UCSD-AML1 (cell line): ENCODE measurements at regions not wholly inside any gene's neighbourhood (a gene's known extent, or its start where the extent isn't known, plus 50 kb on each side); places are given as distances from the start of the nearest gene placed in this dataset.
"Not testable (repeated sequence)": the region's sequence is repeated elsewhere in the genome, so short reads cannot be mapped to it uniquely, and the experiment has no call there.

ENCODE experiments used
- DNase-seq: peaks from one replicate; lab custom pipeline; 2025; ENCODE audit not compliant: unreplicated experiment; lab: John Stamatoyannopoulos, UW

DNA sequence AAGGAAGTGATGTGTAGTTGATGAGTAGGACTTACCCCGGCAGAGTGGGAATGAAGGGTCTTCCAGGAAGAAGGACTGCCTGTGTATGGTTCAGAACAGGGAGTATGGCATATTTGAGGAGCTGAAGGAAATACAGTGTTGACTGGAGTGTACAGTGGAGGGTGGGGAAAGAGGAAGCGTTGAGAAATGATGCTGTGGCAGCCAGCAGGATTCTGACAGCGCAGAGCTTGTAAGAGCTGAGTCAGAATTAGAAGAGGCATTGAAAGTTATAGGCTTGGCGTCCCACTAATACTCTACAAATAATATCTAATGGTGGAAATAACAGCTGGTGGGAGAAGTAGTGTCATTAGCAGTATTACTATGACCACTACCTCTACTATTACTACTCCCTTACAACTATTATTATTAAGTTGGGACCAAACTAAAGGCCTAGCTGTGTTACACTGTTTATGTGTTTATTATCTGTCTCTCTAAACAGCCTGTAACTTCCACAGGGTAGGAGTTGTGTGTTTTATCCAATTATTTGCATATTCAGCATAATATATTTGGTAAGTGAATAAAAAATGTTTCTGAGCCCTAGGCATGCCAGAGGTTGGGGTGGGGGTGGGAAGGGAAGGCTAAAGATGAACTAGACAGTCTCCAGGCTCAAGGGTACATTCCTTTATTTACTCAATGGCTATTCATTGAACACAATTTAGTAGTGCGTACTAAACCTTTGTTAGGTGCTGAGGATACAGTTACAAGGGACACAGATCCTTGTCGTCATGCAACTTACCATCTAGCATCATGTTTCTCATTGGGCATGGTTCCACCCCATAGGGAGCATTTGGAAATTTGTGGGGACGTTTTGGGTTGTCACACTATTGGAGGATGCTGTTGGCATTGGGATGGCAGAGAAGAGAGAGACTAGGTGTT is 428.8 kb upstream of the ONECUT1 start:
- no peak for DNase-seq

DNA sequence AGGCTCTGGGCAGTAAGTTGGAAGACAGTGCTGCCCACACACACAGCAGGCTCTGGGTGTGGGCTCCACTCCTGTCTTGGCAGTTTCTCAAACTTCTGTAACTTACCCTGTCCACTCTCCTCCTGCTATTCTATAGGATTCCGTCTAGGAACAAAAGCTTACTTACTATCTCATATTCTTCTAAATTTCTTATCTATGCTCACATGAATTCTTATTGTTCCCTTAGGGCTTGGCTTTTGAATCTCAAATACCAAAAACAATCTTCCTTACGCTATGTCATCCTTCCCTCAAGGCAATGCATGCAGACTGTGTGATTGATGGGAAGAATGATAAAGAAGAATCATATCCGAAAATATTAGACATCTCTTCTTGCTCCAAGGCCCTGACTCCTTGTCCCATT is 425.9 kb upstream of the ONECUT1 start:
- DNase-seq: no peak

DNA sequence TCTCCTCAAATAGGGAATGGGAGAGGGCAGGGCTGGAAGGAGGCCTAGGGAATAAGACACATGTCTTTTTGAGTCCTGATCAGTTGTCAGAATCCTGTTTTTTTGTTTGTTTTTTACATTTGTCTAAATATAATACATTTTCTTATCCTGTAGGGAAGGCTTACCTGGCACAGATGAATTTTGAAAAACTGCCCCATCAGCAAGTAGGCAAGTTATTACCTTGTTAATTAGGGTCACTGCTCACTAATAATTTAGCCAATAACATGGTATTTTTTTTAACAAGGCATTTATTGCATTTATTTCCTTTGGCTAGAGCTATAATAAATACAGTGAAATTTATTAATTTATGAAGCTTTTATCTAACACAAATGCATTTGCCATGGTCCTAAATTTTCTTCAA is 423.2 kb upstream of the ONECUT1 start:
- DNase-seq: no peak

DNA sequence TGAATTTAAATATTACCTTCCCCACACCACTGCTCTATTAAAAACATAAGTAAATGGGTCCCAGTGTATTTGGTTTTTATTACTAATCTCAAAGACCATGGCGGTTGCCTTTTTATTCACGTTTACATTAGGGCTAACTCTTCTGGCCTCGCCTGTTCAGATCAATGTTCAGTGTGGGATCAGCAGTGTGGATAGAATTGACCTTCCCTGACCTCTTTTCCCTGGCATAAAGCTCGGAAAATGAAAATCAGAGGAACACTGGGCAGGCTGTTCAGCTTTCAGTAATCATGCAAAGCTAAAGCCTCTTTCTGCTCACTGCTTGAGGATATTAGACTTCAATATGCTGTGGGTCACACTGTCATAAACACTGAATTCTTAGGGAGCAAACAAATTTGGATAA is 422.6 kb upstream of the ONECUT1 start:
- no peak for DNase-seq

DNA sequence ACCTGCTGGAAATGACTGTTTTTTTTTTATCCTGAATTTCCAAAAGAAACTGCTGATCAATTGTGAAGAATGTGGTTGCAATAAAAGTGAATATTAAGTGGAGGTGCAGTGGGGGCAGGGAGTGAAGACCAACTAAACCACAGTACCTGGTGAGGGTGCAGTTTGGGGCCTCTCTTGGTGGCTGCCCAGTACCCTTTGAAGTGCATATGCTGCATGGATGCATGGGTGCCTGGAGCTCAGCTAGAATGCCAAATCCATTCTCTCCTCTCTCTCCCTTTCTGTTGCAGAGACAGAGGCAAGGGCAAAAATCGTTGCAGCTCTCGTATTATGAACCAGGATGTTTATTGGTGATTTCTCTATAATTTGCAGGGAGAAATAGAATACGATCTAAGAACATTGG is 420.5 kb upstream of the ONECUT1 start:
- DNase-seq: no peak

DNA sequence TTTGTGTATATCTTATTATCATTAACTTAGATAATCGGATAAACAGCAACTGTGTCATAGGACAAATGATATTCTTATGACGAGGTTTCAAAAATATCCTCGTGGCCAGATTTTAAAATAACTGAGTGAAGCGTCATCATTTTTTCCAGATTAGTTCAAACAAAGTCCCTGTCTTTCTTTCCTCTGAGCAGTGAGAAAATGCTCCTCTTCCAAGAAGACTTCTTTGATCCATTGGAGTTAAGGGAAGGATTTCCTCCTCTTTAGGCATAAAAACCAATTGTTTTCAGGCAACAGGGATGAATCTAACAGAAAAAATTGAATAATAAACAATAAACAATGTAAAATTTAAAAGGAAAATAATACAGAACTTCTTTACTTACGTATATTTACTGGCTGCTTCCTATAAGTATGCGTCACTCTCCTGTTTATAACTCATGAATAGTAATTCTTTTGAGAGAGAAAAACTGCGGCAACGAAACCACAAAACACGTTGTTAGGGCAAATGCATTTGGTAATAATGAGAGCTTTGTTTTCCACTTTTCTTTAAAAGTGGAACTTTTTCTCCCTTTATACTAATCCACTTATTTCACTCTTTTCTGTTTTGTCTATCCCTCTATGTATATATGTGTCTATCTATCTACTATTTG is 419.4 kb upstream of the ONECUT1 start:
- no peak for DNase-seq

DNA sequence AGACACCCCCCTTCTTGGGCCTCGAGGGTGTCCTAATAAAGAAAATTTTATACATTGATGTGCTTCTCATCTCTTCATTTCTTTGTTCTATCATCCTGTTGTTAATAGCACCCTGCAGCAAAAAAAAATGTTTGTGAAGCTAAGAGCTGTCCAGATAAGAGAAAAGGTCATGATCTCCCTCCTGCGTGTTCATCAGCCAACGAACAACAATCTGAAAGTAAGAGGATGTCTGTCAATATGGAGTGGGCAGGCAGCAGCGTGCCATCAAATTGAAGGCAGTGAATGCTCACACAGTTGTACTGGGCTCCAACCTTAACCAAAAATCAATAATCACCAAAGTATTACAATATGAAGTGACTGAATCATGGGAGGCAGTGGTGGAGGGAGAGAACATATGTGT is 418.6 kb upstream of the ONECUT1 start:
- no peak for DNase-seq

DNA sequence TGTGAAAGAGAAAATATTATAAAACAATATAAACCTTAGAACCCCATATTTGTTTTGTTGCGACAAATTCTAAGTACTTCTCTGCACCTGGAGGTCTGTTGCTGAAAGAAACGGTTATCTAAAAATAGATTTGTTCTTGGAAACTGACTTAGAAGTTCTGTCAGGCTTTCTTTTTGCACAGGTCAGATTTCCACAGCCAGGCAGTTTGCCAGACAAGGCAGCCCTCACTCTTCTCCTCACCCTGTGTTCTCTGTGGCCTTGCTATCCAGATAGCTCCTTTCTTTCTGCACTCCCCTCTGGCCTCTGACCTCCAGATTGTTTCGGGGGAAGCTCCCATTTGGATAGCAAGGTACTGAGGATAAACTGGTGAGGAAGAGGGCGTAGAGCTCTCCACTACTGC is 413.3 kb upstream of the ONECUT1 start:
- DNase-seq: no peak

DNA sequence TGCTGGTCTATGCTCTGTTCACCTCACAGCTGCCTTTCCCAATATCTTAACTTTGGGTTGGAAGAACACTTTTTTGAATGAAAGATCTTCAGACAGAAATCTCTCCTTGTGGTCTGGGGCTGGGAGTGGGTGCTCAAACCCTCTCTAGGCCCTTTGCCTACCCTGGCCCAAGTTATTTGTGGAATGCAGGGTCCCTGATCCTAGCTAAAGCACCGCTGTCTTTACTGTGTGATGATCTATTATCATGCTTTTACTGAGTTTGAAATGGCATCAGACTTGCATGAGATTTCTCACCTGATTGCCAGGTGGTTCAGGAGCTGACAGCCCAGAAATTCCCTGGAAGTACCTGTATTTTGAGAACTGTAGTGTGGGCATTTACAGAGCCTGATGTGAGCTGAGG is 412.7 kb upstream of the ONECUT1 start:
- DNase-seq: no peak

DNA sequence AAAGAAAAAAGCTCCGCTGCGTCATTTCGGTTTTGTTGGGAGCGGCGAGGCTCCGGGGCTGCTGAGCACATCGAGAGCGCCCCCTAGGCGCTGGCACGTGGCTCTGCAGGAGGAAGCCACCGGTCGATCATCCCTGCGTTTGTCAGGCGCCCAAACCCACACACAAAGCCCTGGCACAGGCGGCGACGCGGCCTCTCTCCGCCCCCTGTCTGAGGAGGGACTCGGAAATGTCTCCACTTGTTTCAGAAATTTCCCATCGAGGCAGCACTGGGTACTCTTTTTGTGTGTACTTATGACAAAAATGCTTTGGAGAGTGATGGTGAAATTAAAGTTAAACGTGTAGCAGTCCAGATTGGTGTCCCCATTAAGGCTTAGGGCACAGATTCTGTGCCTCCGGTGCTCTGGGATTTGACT is 407.3 kb upstream of the ONECUT1 start:
- peak; percentile 52 for DNase-seq

DNA sequence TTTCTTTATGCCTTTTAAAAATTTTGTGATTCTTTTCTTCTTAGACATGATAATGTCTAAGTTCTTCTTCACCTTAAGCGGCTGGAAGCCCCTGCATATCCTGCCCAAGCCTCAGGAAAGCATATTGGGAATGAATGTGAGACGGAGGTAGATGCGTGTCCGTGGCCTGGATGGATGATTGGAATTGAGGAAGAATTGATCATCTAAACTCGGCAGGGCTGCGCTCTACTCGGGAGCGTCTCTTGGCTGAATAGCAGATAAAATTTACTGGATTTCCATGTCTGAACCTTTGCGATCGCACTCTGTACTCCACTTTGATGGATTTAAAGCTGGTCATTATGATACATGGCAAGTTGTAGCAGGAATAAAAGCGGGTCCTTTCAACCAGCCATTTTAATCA is 406.7 kb upstream of the ONECUT1 start:
- no peak for DNase-seq

DNA sequence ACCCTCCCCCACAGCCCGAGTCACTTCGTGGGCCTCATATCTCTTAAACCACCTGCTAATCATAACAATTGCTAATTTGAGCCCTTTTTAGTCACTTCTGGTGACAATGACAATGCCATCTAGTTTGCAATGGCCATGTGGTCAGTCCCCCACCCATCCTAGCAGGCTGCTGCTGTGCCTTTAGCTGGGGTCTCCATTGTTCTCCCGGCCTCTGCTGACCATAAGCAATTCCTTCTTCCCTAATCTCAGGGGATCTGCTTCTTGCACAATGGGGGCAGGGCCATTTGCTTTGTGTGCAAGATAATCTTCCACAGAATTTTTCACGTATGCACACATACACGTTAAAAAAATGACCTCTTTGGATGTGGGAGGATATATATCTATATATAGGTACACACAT is 406.1 kb upstream of the ONECUT1 start:
- no peak for DNase-seq

DNA sequence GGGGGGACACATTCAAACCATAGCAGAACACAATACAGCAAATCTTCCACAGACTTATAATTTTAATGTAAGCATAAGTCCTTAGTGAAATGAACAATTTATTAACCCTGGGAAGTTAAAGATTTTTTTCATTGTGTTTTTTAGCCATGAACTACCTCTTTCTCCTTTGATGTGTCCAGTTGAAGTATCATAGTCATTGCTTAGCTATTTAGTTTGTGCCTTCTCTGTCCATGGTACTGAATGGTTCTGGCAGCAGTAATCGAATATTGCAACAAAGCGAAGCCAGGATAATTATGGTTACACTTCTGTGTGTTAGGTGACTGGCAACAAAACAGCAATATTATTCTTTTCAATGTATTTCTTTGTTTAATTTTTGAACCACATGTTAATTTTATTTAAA is 403.0 kb upstream of the ONECUT1 start:
- DNase-seq: no peak

DNA sequence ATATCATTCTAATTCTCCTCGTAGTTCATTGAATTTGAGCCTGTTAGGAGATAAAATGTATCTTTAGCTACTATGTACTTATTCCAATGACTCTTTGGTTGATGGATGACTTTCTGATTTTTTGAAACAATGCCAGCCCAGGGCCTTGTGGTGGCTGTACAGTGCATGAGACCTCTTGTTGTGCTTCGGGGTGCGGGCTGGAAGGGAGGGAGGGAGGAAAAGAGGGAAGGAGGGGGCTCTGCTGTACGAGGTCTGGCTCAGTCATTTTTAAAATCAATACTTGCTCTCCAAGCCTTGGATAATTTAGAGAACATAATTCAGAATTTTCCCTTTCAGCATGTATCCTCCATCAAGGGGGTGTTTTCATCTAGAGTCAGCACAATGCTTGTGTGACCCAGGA is 399.7 kb upstream of the ONECUT1 start:
- no peak for DNase-seq

DNA sequence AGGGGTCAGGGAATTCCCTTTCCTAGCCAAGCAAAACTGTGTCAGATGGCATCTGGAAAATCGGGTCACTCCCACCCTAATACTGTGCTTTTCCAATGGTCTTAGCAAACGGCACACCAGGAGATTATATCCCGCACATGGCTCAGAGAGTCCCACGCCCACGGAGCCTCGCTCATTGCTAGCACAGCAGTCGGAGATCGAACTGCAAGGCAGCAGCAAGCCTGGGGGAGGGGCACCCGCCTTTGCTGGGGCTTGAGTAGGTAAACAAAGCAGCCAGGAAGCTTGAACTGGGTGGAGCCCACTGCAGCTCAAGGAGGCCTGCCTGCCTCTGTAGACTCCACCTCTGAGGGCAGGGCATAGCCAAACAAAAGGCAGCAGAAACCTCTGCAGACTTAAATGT is 393.3 kb upstream of the ONECUT1 start:
- not testable (repeated sequence) for DNase-seq

DNA sequence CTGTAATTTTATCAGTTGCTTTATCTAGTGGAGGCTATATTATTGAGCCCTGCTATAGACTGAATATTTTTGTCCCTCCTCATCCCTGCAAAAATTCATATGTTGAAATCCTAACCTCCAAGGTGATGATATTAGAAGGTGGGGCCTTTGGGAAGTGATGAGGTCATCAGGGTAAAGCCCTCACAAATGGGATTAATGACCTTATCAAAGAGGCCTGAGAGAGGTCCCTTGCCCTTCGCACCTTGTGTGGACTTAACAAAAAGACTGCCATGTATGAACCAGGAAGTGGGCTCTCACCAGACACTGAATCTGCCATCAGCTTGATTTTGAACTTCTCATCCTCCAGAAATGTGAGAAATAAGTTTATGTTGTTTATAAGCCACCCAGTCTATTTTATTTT is 381.4 kb upstream of the ONECUT1 start:
- no peak for DNase-seq

DNA sequence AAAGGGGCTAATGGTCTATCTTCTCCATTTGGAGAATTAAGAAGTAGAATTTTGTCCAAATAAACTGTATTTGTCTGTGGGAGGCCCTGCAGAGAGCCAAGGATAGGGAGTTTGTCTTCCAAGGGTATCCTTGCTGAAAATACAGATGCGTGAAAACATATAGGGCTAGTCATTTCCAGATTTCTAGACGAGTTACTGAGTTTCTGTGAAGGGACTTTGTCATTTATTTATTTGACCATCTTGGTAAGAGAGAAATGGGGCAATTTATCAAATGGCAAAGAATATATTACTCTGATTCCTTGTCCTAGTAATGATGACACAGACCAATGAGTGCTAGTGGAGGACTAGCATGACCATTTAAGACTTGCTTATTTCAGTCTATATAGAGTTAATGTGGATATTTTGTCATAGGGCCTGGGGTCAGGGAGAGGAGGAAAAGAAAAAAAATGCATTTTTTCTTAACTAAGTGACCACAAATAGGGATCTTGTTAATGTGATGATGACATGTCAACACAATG is 376.6 kb upstream of the ONECUT1 start:
- no peak for DNase-seq

DNA sequence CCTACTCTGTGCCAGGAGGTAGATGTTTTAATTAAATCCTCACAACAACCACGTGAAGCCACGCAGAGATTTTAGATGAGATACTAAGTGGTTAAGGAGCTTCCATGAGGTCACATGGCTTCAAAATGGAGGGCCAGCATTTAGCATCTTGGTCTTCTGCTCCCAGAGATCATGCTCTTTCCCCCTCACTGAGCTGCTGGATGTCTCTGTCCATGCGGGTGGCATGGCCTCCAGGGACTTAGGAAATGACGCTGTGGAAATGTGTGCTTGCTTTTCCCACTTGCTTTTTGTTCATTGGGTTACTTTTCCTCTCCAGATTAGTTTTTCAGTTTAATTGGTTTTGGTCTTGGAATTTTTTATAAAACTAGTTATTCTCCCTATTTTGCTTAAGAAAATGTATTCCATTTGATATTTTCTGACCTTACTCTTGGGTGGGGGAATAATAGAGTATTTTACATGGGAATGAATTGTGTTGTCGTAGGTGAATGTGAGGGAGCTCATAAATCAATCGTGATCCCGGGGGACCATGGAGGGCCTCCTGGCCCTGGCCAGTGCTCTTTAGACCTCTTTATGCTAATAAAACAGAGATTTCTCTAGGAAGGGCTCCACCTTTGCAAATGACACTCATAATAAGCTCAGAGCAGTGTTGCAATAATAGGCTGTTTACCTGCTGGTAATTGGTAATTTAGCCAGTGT is 376.0 kb upstream of the ONECUT1 start:
- DNase-seq: no peak

DNA sequence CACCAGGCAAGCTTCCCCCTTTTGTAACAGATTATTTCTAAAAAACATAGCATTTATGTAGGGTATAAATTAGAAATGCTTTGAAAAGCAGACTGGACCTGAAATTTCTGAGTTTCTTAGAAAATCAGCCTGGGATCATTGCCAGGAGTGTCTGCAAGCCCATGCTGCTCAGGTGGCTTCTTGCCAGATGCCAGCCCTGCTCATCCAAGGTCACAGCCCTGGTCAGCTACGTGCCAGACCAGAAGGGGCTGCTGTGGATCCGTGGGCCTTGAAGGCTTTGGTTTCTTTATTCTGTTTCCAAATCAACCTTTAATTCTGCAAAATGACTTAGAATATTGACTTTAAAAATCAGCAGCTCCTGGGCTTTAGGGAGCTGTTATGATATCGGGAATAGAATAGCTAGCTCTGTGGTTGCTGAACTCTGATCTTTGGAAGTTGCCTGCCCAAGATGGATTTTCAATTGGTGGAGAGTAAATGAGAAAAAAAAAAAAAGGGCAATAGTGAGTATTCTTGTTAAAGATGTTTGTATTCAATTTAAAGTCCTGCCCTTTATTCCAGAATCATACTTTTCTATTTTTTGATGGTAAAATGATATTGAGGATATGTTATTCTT is 370.1 kb upstream of the ONECUT1 start:
- no peak for DNase-seq

DNA sequence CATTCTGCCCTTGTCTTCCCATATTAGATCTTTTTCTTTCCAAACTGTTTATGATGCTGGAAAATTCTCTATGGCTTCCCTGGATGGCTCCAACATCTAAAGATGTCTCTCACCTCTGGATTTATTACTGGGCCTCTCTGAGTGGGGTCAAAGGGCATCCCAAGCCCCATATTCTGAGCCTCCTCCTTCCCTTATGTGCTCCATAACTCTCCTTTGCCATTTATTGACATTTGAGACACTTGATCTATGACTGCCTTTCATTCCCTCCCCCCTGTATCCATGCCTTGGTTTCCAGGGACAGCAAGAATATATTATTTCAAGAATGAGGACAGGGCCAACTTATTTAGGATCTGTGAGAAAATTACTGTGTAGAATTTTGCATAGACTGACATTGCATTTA is 369.3 kb upstream of the ONECUT1 start:
- DNase-seq: no peak

DNA sequence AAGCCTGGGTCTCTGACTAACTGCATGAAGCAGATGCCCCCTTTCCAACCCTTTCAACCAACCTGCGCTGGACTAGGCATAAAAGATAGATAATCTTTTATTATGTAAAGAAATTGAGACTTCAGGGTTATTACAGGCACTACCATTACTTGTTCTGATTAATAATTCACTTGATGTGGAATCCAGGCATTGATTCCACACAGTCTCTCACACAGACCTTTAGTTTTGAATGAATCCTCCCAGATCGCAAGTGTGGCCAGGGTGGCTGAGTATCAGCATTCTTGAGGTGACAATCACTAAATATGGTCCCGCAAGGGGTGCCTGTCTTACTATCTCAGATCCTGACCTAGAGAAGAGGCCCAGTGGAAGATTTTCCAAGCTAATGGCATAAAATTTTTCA is 368.9 kb upstream of the ONECUT1 start:
- DNase-seq: no peak
